Lower leg skin (tissue), 3 donors: ENCODE measurements at regions not wholly inside any gene's neighbourhood (a gene's known extent, or its start where the extent isn't known, plus 50 kb on each side); places are given as distances from the start of the nearest gene placed in this dataset.

Experiments
- CTCF ChIP-seq, 3 donors: fragments of 450-650 bp; IDR thresholded peaks; one replicate each; pipeline ENCODE4 v1.5.1; 2016; ENCODE audit warnings: antibody characterized with exemption in 3 of 3, mild to moderate bottlenecking in 3 of 3, moderate library complexity in 2 of 3
- POLR2A ChIP-seq, 2 donors: fragments of 450-650 bp; IDR thresholded peaks; one replicate each; pipeline ENCODE4 v1.6.1; 2016 to 2017; ENCODE audit warnings: antibody characterized with exemption in 2 of 2, mild to moderate bottlenecking in 1 of 2, moderate library complexity in 1 of 2

- no peak for TF ChIP-seq CTCF (IDR thresholded peaks at IDR 0.05)
- no peak for TF ChIP-seq POLR2A (IDR thresholded peaks at IDR 0.05)
These were observed 833.9 kb downstream of the SLITRK1 start for GRCh38 chr13:83048419-83048818.
